GM23338 (cell line): ENCODE measurements at regions not wholly inside any gene's neighbourhood (a gene's known extent, or its start where the extent isn't known, plus 50 kb on each side); places are given as distances from the start of the nearest gene placed in this dataset.

Experiments used
- ATAC-seq: fragments of 200-7000 bp; cut with Tn5 transposase; 3 replicates; pipeline ENCODE4 v1.9.1; 2020
- DNase-seq: peaks from one replicate; pipeline ENCODE4 v3.0.0-alpha.2; 2015; ENCODE audit warnings: low spot score
- H2AFZ ChIP-seq: fragments of 200-600 bp; sonication (generic); 2 replicates; pipeline ENCODE4 v1.8.0; 2016; ENCODE audit warnings: antibody characterized with exemption, mild to moderate bottlenecking, moderate library complexity
- H3F3A ChIP-seq: fragments of 200-600 bp; sonication (generic); replicated peaks from 2 replicates; pipeline ENCODE4 v1.8.0; 2017; ENCODE audit warnings: antibody characterized with exemption, mixed run types, low read depth
- H3K27ac ChIP-seq: fragments of 200-600 bp; sonication (generic); 2 replicates; pipeline ENCODE4 v1.6.1; 2016; ENCODE audit warnings: low read depth
- H3K27me3 ChIP-seq: fragments of 200-600 bp; sonication (generic); 2 replicates; pipeline ENCODE4 v1.8.0; 2016; ENCODE audit warnings: mild to moderate bottlenecking, mixed run types, moderate library complexity; ENCODE audit not compliant: insufficient read depth
- H3K36me3 ChIP-seq: fragments of 200-600 bp; sonication (generic); 2 replicates; pipeline ENCODE4 v1.8.0; 2016; ENCODE audit warnings: mild to moderate bottlenecking; ENCODE audit not compliant: insufficient read depth
- H3K4me1 ChIP-seq: fragments of 200-600 bp; sonication (generic); 2 replicates; pipeline ENCODE4 v1.8.0; 2016; ENCODE audit warnings: mild to moderate bottlenecking, moderate library complexity; ENCODE audit not compliant: insufficient read depth
- H3K4me2 ChIP-seq: fragments of 200-600 bp; sonication (generic); 2 replicates; pipeline ENCODE4 v1.7.1; 2017; ENCODE audit warnings: mixed run types
- H3K4me3 ChIP-seq: fragments of 200-600 bp; sonication (generic); 2 replicates; pipeline ENCODE4 v1.6.1; 2016; ENCODE audit warnings: mixed run types
- H3K79me2 ChIP-seq: fragments of 200-600 bp; sonication (generic); replicated peaks from 2 replicates; pipeline ENCODE4 v1.8.0; 2017; ENCODE audit warnings: mild to moderate bottlenecking; ENCODE audit not compliant: insufficient read depth
- H3K9me2 ChIP-seq: fragments of 200-600 bp; sonication (generic); 2 replicates; pipeline ENCODE4 v1.8.0; 2017; ENCODE audit not compliant: insufficient read depth
- H4K20me1 ChIP-seq: fragments of 200-600 bp; sonication (generic); replicated peaks from 2 replicates; pipeline ENCODE4 v1.8.0; 2017; ENCODE audit warnings: mild to moderate bottlenecking; ENCODE audit not compliant: insufficient read depth
- H3K27ac Mint-ChIP-seq: 2 replicates; pipeline ENCODE4 v1.8.0; 2020; ENCODE audit warnings: inconsistent platforms, mild to moderate bottlenecking, moderate library complexity, mixed read lengths
- H3K27me3 Mint-ChIP-seq: 3 replicates; pipeline ENCODE4 v1.8.0; 2022; ENCODE audit warnings: low read depth, mild to moderate bottlenecking, moderate library complexity, mixed read lengths, inconsistent platforms; ENCODE audit not compliant: insufficient read depth, poor library complexity
- H3K36me3 Mint-ChIP-seq: 3 replicates; pipeline ENCODE4 v1.8.0; 2021; ENCODE audit warnings: low read depth, mild to moderate bottlenecking, inconsistent platforms, moderate library complexity, mixed read lengths
- H3K4me1 Mint-ChIP-seq: 3 replicates; pipeline ENCODE4 v1.8.0; 2020; ENCODE audit warnings: mild to moderate bottlenecking, inconsistent platforms, mixed read lengths
- H3K4me3 Mint-ChIP-seq: 3 replicates; pipeline ENCODE4 v1.8.0; 2021; ENCODE audit warnings: moderate library complexity, mild to moderate bottlenecking, inconsistent platforms, mixed read lengths
- H3K9me3 Mint-ChIP-seq: 3 replicates; pipeline ENCODE4 v1.8.0; 2020; ENCODE audit warnings: moderate library complexity, mild to moderate bottlenecking, inconsistent platforms, mixed read lengths
- CREB1 ChIP-seq: fragments of 250-450 bp; sonication (Bioruptor Pico); IDR thresholded peaks from 2 replicates; pipeline ENCODE4 v1.5.0; 2020; ENCODE audit warnings: low read depth, mild to moderate bottlenecking, moderate library complexity
- CTCF ChIP-seq, 2 experiments: fragments of 200-600 bp in 1 of 2; sonication (generic) in 1 of 2; conservative IDR thresholded peaks; 2 replicates each; pipeline versions ENCODE4 v1.5.1 to v1.6.1; 2016 to 2017; ENCODE audit warnings: antibody characterized with exemption in 2 of 2, low read depth in 2 of 2, mild to moderate bottlenecking in 2 of 2, moderate library complexity in 1 of 2
- ETS1 ChIP-seq: IDR thresholded peaks from 2 replicates; pipeline ENCODE4 v1.6.1; 2016; ENCODE audit warnings: antibody characterized with exemption
- EZH2 ChIP-seq: fragments of 200-600 bp; sonication (generic); IDR thresholded peaks from one replicate; pipeline ENCODE4 v1.8.0; 2017; ENCODE audit warnings: antibody characterized with exemption, mild to moderate bottlenecking, low read depth; ENCODE audit not compliant: unreplicated experiment
- EZH2phosphoT487 ChIP-seq: fragments of 200-600 bp; sonication (generic); IDR thresholded peaks from one replicate; pipeline ENCODE4 v1.8.1; 2018; ENCODE audit warnings: antibody characterized with exemption; ENCODE audit not compliant: unreplicated experiment
- JUNB ChIP-seq: IDR thresholded peaks from one replicate; pipeline ENCODE4 v1.6.1; 2016; ENCODE audit warnings: antibody characterized with exemption; ENCODE audit not compliant: unreplicated experiment
- NANOG ChIP-seq: IDR thresholded peaks from 2 replicates; pipeline ENCODE4 v1.6.1; 2016; ENCODE audit warnings: antibody characterized with exemption, borderline replicate concordance
- POLR2AphosphoS5 ChIP-seq: IDR thresholded peaks from 2 replicates; pipeline ENCODE4 v1.6.1; 2016; ENCODE audit warnings: antibody characterized with exemption, low read depth
- REST ChIP-seq: IDR thresholded peaks from one replicate; pipeline ENCODE4 v1.6.1; 2018; ENCODE audit warnings: antibody characterized with exemption; ENCODE audit not compliant: unreplicated experiment
- STAT1 ChIP-seq: IDR thresholded peaks from one replicate; pipeline ENCODE4 v1.6.1; 2016; ENCODE audit warnings: antibody characterized with exemption; ENCODE audit not compliant: unreplicated experiment
- ZNF114 ChIP-seq: fragments of 250-450 bp; sonication (Bioruptor Pico); IDR thresholded peaks from 2 replicates; pipeline ENCODE4 v1.5.0; 2020; ENCODE audit warnings: mild to moderate bottlenecking, moderate library complexity
- ZNF331 ChIP-seq: fragments of 250-450 bp; sonication (Bioruptor Pico); IDR thresholded peaks from 2 replicates; pipeline ENCODE4 v1.5.0; 2020; ENCODE audit warnings: low read depth, mild to moderate bottlenecking, moderate library complexity
- ZNF462 ChIP-seq: fragments of 250-450 bp; sonication (Bioruptor Pico); IDR thresholded peaks from 2 replicates; pipeline ENCODE4 v1.5.0; 2020; ENCODE audit warnings: mild to moderate bottlenecking, moderate library complexity

- H3K27me3 Mint-ChIP-seq: peaks cover 2% of the 10 kb centered on the region
- H3K9me2 ChIP-seq: no peaks in the 10 kb centered on the region
These were observed 98.4 kb upstream of the SEC11C start for GRCh38 chr18:59041296-59041695.

More at GRCh38 chr18:59041296-59041695, 98.4 kb upstream of the SEC11C start:
- H3K4me3 ChIP-seq: no peak overlapping the region
- H3K27me3 ChIP-seq: no peaks in the 10 kb centered on the region
- Mint-ChIP-seq H3K9me3 (no peaks in the 10 kb centered on the region), H3K36me3 (no peaks in the 10 kb centered on the region), H3K4me1 (peaks cover 5% of the 10 kb centered on the region), H3K27ac (no peak overlapping the region), H3K4me3 (no peak overlapping the region)
- no peaks in the 10 kb centered on the region for H3F3A ChIP-seq
- TF ChIP-seq EZH2phosphoT487: no peak
- TF ChIP-seq STAT1: no peak
- no peak for TF ChIP-seq EZH2
- TF ChIP-seq CTCF (conservative IDR thresholded peaks at IDR 0.05; ENCODE audit: low read depth in 2 of 2): no peak
- TF ChIP-seq REST: no peak
- TF ChIP-seq ZNF331 (CRISPR knock-in tag): no peak
- no peak for TF ChIP-seq JUNB
- no peak for TF ChIP-seq POLR2AphosphoS5
- no peak for TF ChIP-seq CREB1 (CRISPR knock-in tag)
- no peak for TF ChIP-seq ETS1
- TF ChIP-seq ZNF114 (CRISPR knock-in tag): no peak
- TF ChIP-seq ZNF462: no peak
- TF ChIP-seq NANOG: no peak
- ATAC-seq (no peak), DNase-seq (no peak)
- no peaks in the 10 kb centered on the region for H3K36me3 ChIP-seq
- H3K79me2 ChIP-seq: no peaks in the 10 kb centered on the region
- no peak overlapping the region for H3K4me2 ChIP-seq
- H3K4me1 ChIP-seq: no peaks in the 10 kb centered on the region
- H4K20me1 ChIP-seq: no peaks in the 10 kb centered on the region
- no peak overlapping the region for H2AFZ ChIP-seq
- H3K27ac ChIP-seq: no peak overlapping the region
